Stimulated activated naive CD8-positive, alpha-beta T cell treated with anti-CD3 and anti-CD28 coated beads, Interleukin-15, Interleukin-2, amounts not matched to agents 100 ng/mL and 50 ng/mL, for 24 hours (primary cell): ENCODE measurements at regions not wholly inside any gene's neighbourhood (a gene's known extent, or its start where the extent isn't known, plus 50 kb on each side); places are given as distances from the start of the nearest gene placed in this dataset.

ENCODE experiments used
- H3K27ac Mint-ChIP-seq: one replicate; pipeline ENCODE4 v1.8.0; 2021; ENCODE audit warnings: mild to moderate bottlenecking, mixed read lengths
- H3K27me3 Mint-ChIP-seq: one replicate; pipeline ENCODE4 v1.8.0; 2021; ENCODE audit warnings: mixed read lengths
- H3K36me3 Mint-ChIP-seq: one replicate; pipeline ENCODE4 v1.8.0; 2021; ENCODE audit warnings: low read depth, mixed read lengths
- H3K4me1 Mint-ChIP-seq: one replicate; pipeline ENCODE4 v1.8.0; 2021; ENCODE audit warnings: low read depth, mixed read lengths
- H3K4me3 Mint-ChIP-seq: one replicate; pipeline ENCODE4 v1.8.0; 2021; ENCODE audit warnings: mild to moderate bottlenecking, mixed read lengths
- H3K9me3 Mint-ChIP-seq: one replicate; pipeline ENCODE4 v1.8.0; 2021; ENCODE audit warnings: mixed read lengths

- Mint-ChIP-seq H3K4me1 (no peaks in the 10 kb centered on the region), H3K27ac (no peak overlapping the region), H3K4me3 (no peak overlapping the region), H3K36me3 (no peaks in the 10 kb centered on the region), H3K27me3 (no peaks in the 10 kb centered on the region), H3K9me3 (no peaks in the 10 kb centered on the region)
Measured at GRCh38 chr6:19331089-19331488, 506.1 kb upstream of the ID4 start.

- Mint-ChIP-seq H3K36me3 (no peaks in the 10 kb centered on the region), H3K9me3 (no peaks in the 10 kb centered on the region), H3K4me3 (no peak overlapping the region), H3K27ac (no peak overlapping the region), H3K27me3 (no peaks in the 10 kb centered on the region), H3K4me1 (no peaks in the 10 kb centered on the region)
Measured at GRCh38 chr6:19332806-19333460, 504.2 kb upstream of the ID4 start.

- H3K9me3 Mint-ChIP-seq, result peaks cover under 1% of the 10 kb centered on the region
- no peak overlapping the region for H3K4me3 Mint-ChIP-seq
- H3K27me3 Mint-ChIP-seq, result no peaks in the 10 kb centered on the region
- no peaks in the 10 kb centered on the region for H3K36me3 Mint-ChIP-seq
- no peaks in the 10 kb centered on the region for H3K4me1 Mint-ChIP-seq
- no peak overlapping the region for H3K27ac Mint-ChIP-seq
Measured at GRCh38 chr6:19333936-19334335, 503.2 kb upstream of the ID4 start.

GRCh38 chr6:19336579-19336978, 500.6 kb upstream of the ID4 start:
- Mint-ChIP-seq H3K27ac (no peak overlapping the region), H3K36me3 (no peaks in the 10 kb centered on the region), H3K9me3 (peaks cover 8% of the 10 kb centered on the region), H3K4me1 (no peaks in the 10 kb centered on the region), H3K27me3 (no peaks in the 10 kb centered on the region), H3K4me3 (no peak overlapping the region)

- Mint-ChIP-seq H3K4me3 (no peak overlapping the region), H3K4me1 (no peaks in the 10 kb centered on the region), H3K27me3 (no peaks in the 10 kb centered on the region), H3K9me3 (peaks cover 11% of the 10 kb centered on the region), H3K27ac (no peak overlapping the region), H3K36me3 (no peaks in the 10 kb centered on the region)
Measured at GRCh38 chr6:19337101-19337500, 500.1 kb upstream of the ID4 start.

- peaks cover 32% of the 10 kb centered on the region for H3K9me3 Mint-ChIP-seq
Measured at GRCh38 chr6:19342616-19343015, 494.6 kb upstream of the ID4 start.

GRCh38 chr6:19349429-19349828, 487.7 kb upstream of the ID4 start:
- no peaks in the 10 kb centered on the region for H3K4me1 Mint-ChIP-seq
- no peaks in the 10 kb centered on the region for H3K27me3 Mint-ChIP-seq
- H3K4me3 Mint-ChIP-seq, result no peak overlapping the region
- H3K27ac Mint-ChIP-seq, result no peak overlapping the region
- peaks cover 24% of the 10 kb centered on the region for H3K9me3 Mint-ChIP-seq
- peaks cover 3% of the 10 kb centered on the region for H3K36me3 Mint-ChIP-seq

More at GRCh38 chr6:19342616-19343015, 494.6 kb upstream of the ID4 start:
- Mint-ChIP-seq H3K27me3 (no peaks in the 10 kb centered on the region), H3K4me1 (no peaks in the 10 kb centered on the region), H3K4me3 (no peak overlapping the region), H3K36me3 (no peaks in the 10 kb centered on the region), H3K27ac (no peak overlapping the region)

- Mint-ChIP-seq H3K4me3 (no peak overlapping the region), H3K36me3 (no peaks in the 10 kb centered on the region), H3K27me3 (no peaks in the 10 kb centered on the region), H3K4me1 (no peaks in the 10 kb centered on the region), H3K9me3 (peaks cover 16% of the 10 kb centered on the region), H3K27ac (no peak overlapping the region)
Measured at GRCh38 chr6:19354181-19354580, 483.0 kb upstream of the ID4 start.

GRCh38 chr6:19356692-19357091, 480.5 kb upstream of the ID4 start:
- Mint-ChIP-seq H3K4me1 (no peaks in the 10 kb centered on the region), H3K36me3 (no peaks in the 10 kb centered on the region), H3K4me3 (no peak overlapping the region), H3K27ac (no peak overlapping the region), H3K9me3 (peaks cover 11% of the 10 kb centered on the region), H3K27me3 (no peaks in the 10 kb centered on the region)

GRCh38 chr6:19362396-19362795, 474.8 kb upstream of the ID4 start:
- H3K36me3 Mint-ChIP-seq, result no peaks in the 10 kb centered on the region
- no peak overlapping the region for H3K27ac Mint-ChIP-seq
- H3K4me3 Mint-ChIP-seq, result no peak overlapping the region
- H3K4me1 Mint-ChIP-seq, result no peaks in the 10 kb centered on the region
- H3K9me3 Mint-ChIP-seq, result peaks cover 16% of the 10 kb centered on the region
- no peaks in the 10 kb centered on the region for H3K27me3 Mint-ChIP-seq

GRCh38 chr6:19368511-19368910, 468.7 kb upstream of the ID4 start:
- Mint-ChIP-seq H3K4me1 (no peaks in the 10 kb centered on the region), H3K36me3 (no peaks in the 10 kb centered on the region), H3K27me3 (no peaks in the 10 kb centered on the region), H3K4me3 (no peak overlapping the region), H3K27ac (no peak overlapping the region), H3K9me3 (peaks cover 22% of the 10 kb centered on the region)

GRCh38 chr6:19369785-19370184, 467.4 kb upstream of the ID4 start:
- Mint-ChIP-seq H3K27ac (no peak overlapping the region), H3K36me3 (no peaks in the 10 kb centered on the region), H3K4me1 (no peaks in the 10 kb centered on the region), H3K9me3 (peaks cover 22% of the 10 kb centered on the region), H3K4me3 (no peak overlapping the region), H3K27me3 (no peaks in the 10 kb centered on the region)

GRCh38 chr6:19370831-19371230, 466.3 kb upstream of the ID4 start:
- H3K36me3 Mint-ChIP-seq, result no peaks in the 10 kb centered on the region
- no peak overlapping the region for H3K4me3 Mint-ChIP-seq
- no peaks in the 10 kb centered on the region for H3K27me3 Mint-ChIP-seq
- H3K27ac Mint-ChIP-seq, result no peak overlapping the region
- H3K9me3 Mint-ChIP-seq, result peaks cover 22% of the 10 kb centered on the region
- H3K4me1 Mint-ChIP-seq, result no peaks in the 10 kb centered on the region

GRCh38 chr6:19375613-19376012, 461.6 kb upstream of the ID4 start:
- H3K9me3 Mint-ChIP-seq, result peaks cover 11% of the 10 kb centered on the region
- no peaks in the 10 kb centered on the region for H3K4me1 Mint-ChIP-seq
- no peaks in the 10 kb centered on the region for H3K36me3 Mint-ChIP-seq
- H3K4me3 Mint-ChIP-seq, result no peak overlapping the region
- H3K27me3 Mint-ChIP-seq, result no peaks in the 10 kb centered on the region
- no peak overlapping the region for H3K27ac Mint-ChIP-seq

- Mint-ChIP-seq H3K36me3 (no peaks in the 10 kb centered on the region), H3K9me3 (no peaks in the 10 kb centered on the region), H3K4me3 (no peak overlapping the region), H3K27ac (no peak overlapping the region), H3K27me3 (no peaks in the 10 kb centered on the region), H3K4me1 (no peaks in the 10 kb centered on the region)
Measured at GRCh38 chr6:19377722-19378121, 459.4 kb upstream of the ID4 start.

GRCh38 chr6:19380293-19380692, 456.9 kb upstream of the ID4 start:
- Mint-ChIP-seq H3K36me3 (no peaks in the 10 kb centered on the region), H3K4me1 (no peaks in the 10 kb centered on the region), H3K4me3 (no peak overlapping the region), H3K27me3 (no peaks in the 10 kb centered on the region), H3K27ac (no peak overlapping the region), H3K9me3 (no peaks in the 10 kb centered on the region)
